ENCODE measurements at regions not wholly inside any gene's neighbourhood (a gene's known extent, or its start where the extent isn't known, plus 50 kb on each side); places are given as distances from the start of the nearest gene placed in this dataset.
"Not testable (repeated sequence)": the region's sequence is repeated elsewhere in the genome, so short reads cannot be mapped to it uniquely, and the experiment has no call there.

DNA sequence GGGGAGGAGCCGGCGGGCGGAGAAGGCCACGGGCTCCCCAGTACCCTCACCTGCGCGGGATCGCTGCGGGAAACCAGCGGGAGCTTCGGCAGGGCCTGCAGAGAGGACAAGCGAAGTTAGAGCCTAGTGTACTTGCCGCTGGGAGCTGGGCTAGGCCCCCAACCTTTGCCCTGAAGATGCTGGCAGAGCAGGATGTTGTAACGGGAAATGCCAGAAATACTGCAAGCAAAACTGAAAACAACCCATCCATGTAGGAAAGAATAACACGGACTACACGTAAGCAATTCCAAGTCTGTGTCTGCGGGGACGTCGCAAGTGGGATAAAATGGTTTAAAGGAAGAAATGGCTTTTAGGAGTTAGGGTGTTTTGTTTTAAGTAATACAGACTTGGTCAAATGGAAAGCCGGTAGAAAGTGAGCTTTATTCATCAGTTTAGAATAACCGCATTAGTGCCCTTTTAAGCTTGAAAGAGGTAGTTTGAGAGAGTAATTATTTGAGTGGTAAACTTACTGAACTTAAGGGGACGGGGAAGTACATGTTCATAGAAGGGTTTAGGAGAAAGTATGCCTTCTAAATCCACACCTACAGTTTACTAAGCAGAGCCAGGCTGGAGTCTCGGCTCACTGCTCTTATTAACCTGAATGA is 121.3 kb upstream of the NIPA1 start:
- Mint-ChIP-seq H3K27me3 (peaks cover 0 to 37% (median 0%) of the 10 kb centered on the region in 5 donors), H3K4me1 (peaks cover 7 to 24% (median 20%) of the 10 kb centered on the region in 7 donors), H3K4me3 (peak overlapping the region; percentile 81 to 94 (median 88)), H3K27ac (peak overlapping the region; percentile 72 to 95 (median 88))
- H3K4me1 ChIP-seq (ENCODE audit: control insufficient read depth in 2 of 2, insufficient read depth in 2 of 2, low read length in 2 of 2); CTCF ChIA-PET; ATAC-seq; H3K9me3 Mint-ChIP-seq; H3K9me3 ChIP-seq (ENCODE audit: control insufficient read depth in 2 of 3, low read length in 3 of 3); H3K36me3 Mint-ChIP-seq; POLR2A ChIA-PET; H3K36me3 ChIP-seq (ENCODE audit: control insufficient read depth in 2 of 3, insufficient read depth in 3 of 3, low read length in 3 of 3); H3K27me3 ChIP-seq (ENCODE audit: control insufficient read depth in 2 of 2, insufficient read depth in 2 of 2, low read length in 2 of 2); intact Hi-C loops (cut with micrococcal nuclease): not testable (repeated sequence)
- DNase-seq = peak in 8 of 9 donors; percentile 6 to 35 (median 28)
- H3K4me3 ChIP-seq (ENCODE audit: low read length) = peak overlapping the region; percentile 20
- H3K27ac ChIP-seq (ENCODE audit: low read depth, low read length) = peak overlapping the region; percentile 63

DNA sequence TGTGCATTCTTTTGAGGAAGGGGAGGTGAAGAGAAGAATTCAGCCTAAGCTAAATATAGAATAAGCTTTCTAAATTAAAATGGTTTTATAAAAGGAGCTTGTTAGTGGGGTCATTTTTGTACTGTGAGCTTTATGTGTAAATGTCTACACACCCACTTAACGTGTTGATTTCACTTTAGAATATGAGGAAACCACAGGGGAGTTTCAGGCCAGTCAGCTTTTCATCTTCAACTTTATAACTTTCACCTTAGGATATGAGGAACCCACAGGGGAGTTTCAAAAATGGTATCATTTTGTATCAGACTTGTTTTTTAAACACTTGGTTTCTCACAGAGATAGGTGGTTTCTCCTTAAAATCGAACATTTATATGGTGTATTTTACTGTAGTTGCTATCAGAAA is 120.7 kb upstream of the NIPA1 start:
- POLR2A ChIA-PET; intact Hi-C loops (cut with micrococcal nuclease): not testable (repeated sequence)
- ATAC-seq = peak; percentile 43

DNA sequence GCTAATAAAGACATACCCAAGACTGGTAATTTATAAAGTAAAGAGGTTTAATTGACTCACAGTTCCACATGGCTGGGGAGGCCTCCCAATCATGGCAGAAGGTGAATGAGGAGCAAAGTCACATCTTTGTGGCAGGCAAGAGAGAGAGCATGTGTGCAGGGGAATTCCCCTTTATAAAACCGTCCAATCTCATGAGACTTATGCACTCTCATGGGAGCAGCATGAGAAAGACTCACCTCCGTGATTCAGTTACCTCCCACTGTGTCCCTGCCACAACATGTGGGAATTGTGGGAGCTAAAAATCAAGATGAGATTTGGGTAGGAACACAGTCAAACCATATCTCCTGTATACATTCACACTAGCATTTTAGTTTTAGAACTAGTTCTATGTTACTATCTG is 101.7 kb upstream of the NIPA1 start:
- H3K9me3 ChIP-seq (ENCODE audit: control insufficient read depth in 2 of 3, low read length in 3 of 3); DNase-seq; H3K4me3 Mint-ChIP-seq; H3K27me3 Mint-ChIP-seq; H3K27ac ChIP-seq (ENCODE audit: low read depth, low read length); H3K27me3 ChIP-seq (ENCODE audit: control insufficient read depth in 2 of 2, insufficient read depth in 2 of 2, low read length in 2 of 2); ATAC-seq; H3K9me3 Mint-ChIP-seq; CTCF ChIA-PET; H3K4me1 Mint-ChIP-seq; intact Hi-C loops (cut with micrococcal nuclease); H3K36me3 ChIP-seq (ENCODE audit: control insufficient read depth in 2 of 3, insufficient read depth in 3 of 3, low read length in 3 of 3); H3K27ac Mint-ChIP-seq; H3K4me3 ChIP-seq (ENCODE audit: low read length); POLR2A ChIA-PET; H3K4me1 ChIP-seq (ENCODE audit: control insufficient read depth in 2 of 2, insufficient read depth in 2 of 2, low read length in 2 of 2): not testable (repeated sequence)
- peaks cover 0 to 19% (median 9%) of the 10 kb centered on the region in 5 donors for H3K36me3 Mint-ChIP-seq

More for the DNA sequence above, 120.7 kb upstream of the NIPA1 start:
- H3K4me3 ChIP-seq (ENCODE audit: low read length) = peak overlapping the region; percentile 20
- H3K27ac Mint-ChIP-seq = peak overlapping the region; percentile 72 to 95 (median 88)
- H3K4me1 ChIP-seq (ENCODE audit: control insufficient read depth in 2 of 2, insufficient read depth in 2 of 2, low read length in 2 of 2); H3K9me3 ChIP-seq (ENCODE audit: control insufficient read depth in 2 of 3, low read length in 3 of 3); H3K36me3 ChIP-seq (ENCODE audit: control insufficient read depth in 2 of 3, insufficient read depth in 3 of 3, low read length in 3 of 3); H3K36me3 Mint-ChIP-seq; H3K9me3 Mint-ChIP-seq; CTCF ChIA-PET; H3K27me3 ChIP-seq (ENCODE audit: control insufficient read depth in 2 of 2, insufficient read depth in 2 of 2, low read length in 2 of 2): not testable (repeated sequence)
- peak overlapping the region; percentile 81 to 94 (median 88) for H3K4me3 Mint-ChIP-seq
- peaks cover 7 to 24% (median 20%) of the 10 kb centered on the region in 7 donors for H3K4me1 Mint-ChIP-seq
- peaks cover 0 to 35% (median 0%) of the 10 kb centered on the region in 5 donors for H3K27me3 Mint-ChIP-seq
- DNase-seq = peak in 7 of 9 donors; percentile 21 to 42 (median 37)
- H3K27ac ChIP-seq (ENCODE audit: low read depth, low read length) = peak overlapping the region; percentile 63

DNA sequence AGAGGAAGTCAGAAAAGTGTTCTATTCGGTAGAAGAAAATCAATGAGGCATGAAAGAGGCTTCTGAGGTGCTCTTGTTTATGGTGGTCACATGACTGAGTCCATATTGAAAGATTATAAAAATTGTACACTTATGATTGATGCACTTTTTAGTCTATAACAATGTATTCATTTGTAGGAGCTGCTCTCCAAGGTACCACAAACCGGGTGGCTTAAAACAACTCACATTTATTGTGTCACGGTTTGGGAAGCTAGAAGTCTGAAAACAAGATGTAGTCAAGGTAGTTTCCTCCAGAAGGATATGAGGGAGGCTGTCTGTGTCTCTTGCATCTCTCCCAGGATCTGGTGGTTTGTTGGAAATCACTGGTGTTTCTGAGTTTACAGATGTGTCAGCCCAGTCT is 86.6 kb upstream of the NIPA1 start:
- POLR2A ChIA-PET; DNase-seq; H3K27ac Mint-ChIP-seq; H3K36me3 Mint-ChIP-seq; CTCF ChIA-PET; intact Hi-C loops (cut with micrococcal nuclease); H3K36me3 ChIP-seq (ENCODE audit: control insufficient read depth in 2 of 3, insufficient read depth in 3 of 3, low read length in 3 of 3); H3K4me3 Mint-ChIP-seq; H3K27me3 Mint-ChIP-seq; H3K4me3 ChIP-seq (ENCODE audit: low read length); H3K4me1 ChIP-seq (ENCODE audit: control insufficient read depth in 2 of 2, insufficient read depth in 2 of 2, low read length in 2 of 2); H3K9me3 ChIP-seq (ENCODE audit: control insufficient read depth in 2 of 3, low read length in 3 of 3); H3K27me3 ChIP-seq (ENCODE audit: control insufficient read depth in 2 of 2, insufficient read depth in 2 of 2, low read length in 2 of 2); H3K9me3 Mint-ChIP-seq; H3K27ac ChIP-seq (ENCODE audit: low read depth, low read length); H3K4me1 Mint-ChIP-seq; ATAC-seq: not testable (repeated sequence)

DNA sequence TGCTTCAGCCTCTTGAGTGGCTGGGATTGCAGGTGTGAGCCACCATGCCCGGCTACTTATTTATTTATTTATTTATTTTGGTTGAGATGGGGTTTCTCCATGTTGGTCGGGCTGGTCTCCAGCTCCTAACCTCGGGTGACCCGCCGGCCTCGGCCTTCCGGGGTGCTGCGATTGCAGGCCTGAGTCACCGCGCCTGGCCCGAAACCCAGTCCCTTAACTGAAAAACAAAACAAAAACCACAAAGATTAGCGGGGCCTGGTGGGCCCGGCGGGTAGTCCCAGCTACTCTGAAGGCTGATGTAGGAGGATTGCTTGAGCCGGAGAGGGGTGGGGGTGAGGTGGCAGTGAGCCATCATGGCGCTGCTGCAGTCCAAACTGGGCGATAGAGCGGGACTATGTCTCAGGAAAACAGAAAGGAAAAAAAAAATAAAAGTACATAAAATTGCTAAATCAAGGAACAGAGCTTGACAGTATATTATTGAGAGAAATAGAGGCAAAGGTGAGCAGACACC is 75.6 kb upstream of the NIPA1 start:
- ATAC-seq; H3K9me3 Mint-ChIP-seq; H3K4me3 Mint-ChIP-seq; H3K4me3 ChIP-seq (ENCODE audit: low read length); H3K9me3 ChIP-seq (ENCODE audit: control insufficient read depth in 2 of 3, low read length in 3 of 3); intact Hi-C loops (cut with micrococcal nuclease); H3K4me1 ChIP-seq (ENCODE audit: control insufficient read depth in 2 of 2, insufficient read depth in 2 of 2, low read length in 2 of 2); POLR2A ChIA-PET; H3K27me3 ChIP-seq (ENCODE audit: control insufficient read depth in 2 of 2, insufficient read depth in 2 of 2, low read length in 2 of 2); H3K27ac ChIP-seq (ENCODE audit: low read depth, low read length); H3K4me1 Mint-ChIP-seq; H3K36me3 Mint-ChIP-seq; H3K36me3 ChIP-seq (ENCODE audit: control insufficient read depth in 2 of 3, insufficient read depth in 3 of 3, low read length in 3 of 3); CTCF ChIA-PET; H3K27ac Mint-ChIP-seq; DNase-seq: not testable (repeated sequence)
- H3K27me3 Mint-ChIP-seq = peaks cover 14 to 32% (median 25%) of the 10 kb centered on the region in 5 donors

DNA sequence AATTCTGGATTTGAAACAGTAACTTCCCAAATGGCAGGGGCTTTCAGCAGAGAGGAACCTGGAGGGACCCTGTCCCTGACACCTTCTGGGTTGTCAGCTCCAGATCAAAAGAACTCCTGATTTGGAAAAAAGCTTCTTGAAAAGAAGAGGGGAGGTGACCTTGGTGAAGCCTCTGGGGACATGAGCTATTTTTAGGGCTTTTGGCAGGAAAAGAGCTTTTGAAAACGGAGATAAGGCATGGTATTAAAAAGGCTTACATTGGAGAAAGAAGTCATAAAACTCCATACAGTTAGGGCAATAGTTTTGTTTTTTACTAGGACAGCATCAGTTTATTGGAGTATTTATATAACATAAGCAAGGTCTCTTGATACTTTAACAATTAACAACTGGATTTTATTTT is 72.5 kb upstream of the NIPA1 start:
- ATAC-seq; H3K27ac ChIP-seq (ENCODE audit: low read depth, low read length); DNase-seq; H3K27ac Mint-ChIP-seq; H3K9me3 ChIP-seq (ENCODE audit: control insufficient read depth in 2 of 3, low read length in 3 of 3); intact Hi-C loops (cut with micrococcal nuclease); H3K36me3 Mint-ChIP-seq; POLR2A ChIA-PET; H3K4me1 ChIP-seq (ENCODE audit: control insufficient read depth in 2 of 2, insufficient read depth in 2 of 2, low read length in 2 of 2); H3K4me3 ChIP-seq (ENCODE audit: low read length); H3K9me3 Mint-ChIP-seq; H3K36me3 ChIP-seq (ENCODE audit: control insufficient read depth in 2 of 3, insufficient read depth in 3 of 3, low read length in 3 of 3); CTCF ChIA-PET; H3K4me1 Mint-ChIP-seq; H3K27me3 ChIP-seq (ENCODE audit: control insufficient read depth in 2 of 2, insufficient read depth in 2 of 2, low read length in 2 of 2): not testable (repeated sequence)
- peak overlapping the region in 9 of 10 donors; percentile 16 to 78 (median 65) for H3K4me3 Mint-ChIP-seq
- H3K27me3 Mint-ChIP-seq = peaks cover 26 to 45% (median 36%) of the 10 kb centered on the region in 5 donors

DNA sequence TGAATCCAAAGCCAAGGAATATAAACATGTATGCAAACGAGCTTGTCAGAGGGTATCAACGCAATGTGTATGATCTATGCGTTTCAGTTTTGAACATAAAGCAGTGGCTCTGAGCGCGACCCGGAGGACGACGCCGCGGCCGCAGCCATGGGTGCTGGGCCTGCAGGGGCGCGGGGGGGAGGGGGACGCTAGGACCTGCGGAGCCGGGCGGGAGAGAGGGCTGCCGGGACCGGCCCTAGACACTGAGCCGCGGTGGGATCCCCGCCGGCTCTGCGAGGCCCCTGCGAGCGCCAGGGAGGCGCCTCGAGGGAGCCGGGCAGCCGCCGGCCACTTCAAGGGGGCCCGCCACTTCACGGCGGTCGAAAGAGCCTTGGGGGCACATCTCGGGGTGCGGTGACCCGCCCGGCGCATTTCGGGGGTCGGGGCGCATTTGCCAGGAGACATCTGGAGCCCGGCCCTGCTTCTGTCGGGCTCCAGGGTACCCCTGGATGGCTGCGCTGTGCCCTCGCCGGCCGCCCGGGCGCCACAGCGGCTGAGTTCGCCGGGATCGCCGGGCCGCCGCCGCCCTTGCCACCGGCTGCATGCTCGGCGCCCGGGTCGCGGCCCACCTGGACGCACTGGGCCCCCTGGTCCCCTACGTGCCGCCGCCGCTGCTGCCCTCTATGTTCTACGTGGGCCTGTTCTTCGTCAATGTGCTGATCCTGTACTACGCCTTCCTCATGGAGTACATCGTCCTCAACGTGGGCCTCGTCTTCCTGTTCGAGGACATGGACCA is 71.9 kb upstream of the NIPA1 start:
- H3K36me3 ChIP-seq (ENCODE audit: control insufficient read depth in 2 of 3, insufficient read depth in 3 of 3, low read length in 3 of 3); H3K4me1 Mint-ChIP-seq; H3K9me3 Mint-ChIP-seq; intact Hi-C loops (cut with micrococcal nuclease); H3K27me3 ChIP-seq (ENCODE audit: control insufficient read depth in 2 of 2, insufficient read depth in 2 of 2, low read length in 2 of 2); H3K4me1 ChIP-seq (ENCODE audit: control insufficient read depth in 2 of 2, insufficient read depth in 2 of 2, low read length in 2 of 2); H3K9me3 ChIP-seq (ENCODE audit: control insufficient read depth in 2 of 3, low read length in 3 of 3); H3K36me3 Mint-ChIP-seq; H3K27ac Mint-ChIP-seq; H3K4me3 ChIP-seq (ENCODE audit: low read length); POLR2A ChIA-PET; H3K27ac ChIP-seq (ENCODE audit: low read depth, low read length); CTCF ChIA-PET: not testable (repeated sequence)
- H3K27me3 Mint-ChIP-seq = peaks cover 26 to 45% (median 36%) of the 10 kb centered on the region in 5 donors
- peak in 2 of 9 donors; percentile 9 to 11 for DNase-seq
- ATAC-seq = peak; percentile 49
- peak overlapping the region in 9 of 10 donors; percentile 16 to 78 (median 65) for H3K4me3 Mint-ChIP-seq

Measured in naive thymus-derived CD4-positive, alpha-beta T cell (primary cell).